GM19025 (cell line): ENCODE measurements at regions not wholly inside any gene's neighbourhood (a gene's known extent, or its start where the extent isn't known, plus 50 kb on each side); places are given as distances from the start of the nearest gene placed in this dataset.
"Not testable (repeated sequence)": the region's sequence is repeated elsewhere in the genome, so short reads cannot be mapped to it uniquely, and the experiment has no call there.

Source experiments
- ATAC-seq: cut with Tn5 transposase; IDR thresholded peaks from one replicate; pipeline ENCODE4 v1.9.1; 2021; ENCODE audit warnings: mild to moderate bottlenecking, low read depth, moderate library complexity; ENCODE audit not compliant: unreplicated experiment

GRCh38 chr6:63440057-63440456 lies 120.3 kb upstream of the LGSN start:
- no peak for ATAC-seq

GRCh38 chr6:63440594-63440993 lies 120.8 kb upstream of the LGSN start:
- no peak for ATAC-seq

- ATAC-seq: no peak
Observed at GRCh38 chr6:63441266-63441956, 121.6 kb upstream of the LGSN start.

GRCh38 chr6:63442870-63443269 lies 123.1 kb upstream of the LGSN start:
- no peak for ATAC-seq

- no peak for ATAC-seq
Observed at GRCh38 chr6:63444768-63445167, 125.0 kb upstream of the LGSN start.

- ATAC-seq: no peak
Observed at GRCh38 chr6:63446405-63446804, 125.9 kb upstream of the LOC128125822 start.

- ATAC-seq: no peak
Observed at GRCh38 chr6:63447134-63447533, 125.1 kb upstream of the LOC128125822 start.

GRCh38 chr6:63448229-63448628 lies 124.1 kb upstream of the LOC128125822 start:
- no peak for ATAC-seq

GRCh38 chr6:63449714-63450113 lies 122.6 kb upstream of the LOC128125822 start:
- ATAC-seq: no peak

DNA sequence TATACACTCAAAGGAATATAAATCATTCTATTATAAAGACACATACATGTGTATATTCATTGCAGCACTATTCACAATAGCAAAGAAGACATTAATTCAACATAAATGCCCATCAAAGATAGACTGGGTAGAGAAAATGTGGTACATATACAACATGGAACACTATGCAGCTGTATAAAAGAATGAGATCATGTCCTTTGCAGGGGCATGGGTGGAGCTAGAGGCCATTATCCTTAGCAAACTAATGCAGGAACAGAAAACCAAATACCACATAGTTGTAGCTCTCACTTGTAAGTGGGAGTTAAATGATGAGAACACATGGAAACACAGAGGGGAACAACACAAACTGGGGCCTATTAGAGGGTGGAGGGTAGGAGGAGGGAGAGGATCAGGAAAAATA lies 121.0 kb upstream of the LOC128125822 start:
- no peak for ATAC-seq

GRCh38 chr6:63452125-63452524 lies 120.2 kb upstream of the LOC128125822 start:
- ATAC-seq: no peak

DNA sequence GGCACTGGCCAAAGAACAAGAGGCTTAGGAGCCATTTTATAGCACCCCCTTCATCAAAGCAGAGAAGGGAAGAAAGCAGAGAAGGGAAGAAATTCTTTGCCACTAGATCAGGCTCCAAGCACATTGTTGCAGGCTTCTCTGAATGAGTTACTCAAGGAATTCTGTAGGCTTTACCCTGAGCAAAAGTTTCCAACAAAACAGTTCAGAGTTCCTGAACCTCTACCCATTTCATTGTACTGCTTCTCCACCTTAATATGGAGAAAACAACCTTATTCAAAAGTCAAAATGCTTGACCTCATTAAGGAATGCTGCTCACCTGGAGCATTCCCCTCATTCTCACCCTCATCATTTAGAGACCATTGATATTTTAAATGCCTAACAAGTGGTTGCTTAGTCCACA lies 115.5 kb upstream of the LOC128125822 start:
- ATAC-seq: no peak

- peak; percentile 79 for ATAC-seq
Observed at GRCh38 chr6:63458480-63459115, 113.7 kb upstream of the LOC128125822 start.

DNA sequence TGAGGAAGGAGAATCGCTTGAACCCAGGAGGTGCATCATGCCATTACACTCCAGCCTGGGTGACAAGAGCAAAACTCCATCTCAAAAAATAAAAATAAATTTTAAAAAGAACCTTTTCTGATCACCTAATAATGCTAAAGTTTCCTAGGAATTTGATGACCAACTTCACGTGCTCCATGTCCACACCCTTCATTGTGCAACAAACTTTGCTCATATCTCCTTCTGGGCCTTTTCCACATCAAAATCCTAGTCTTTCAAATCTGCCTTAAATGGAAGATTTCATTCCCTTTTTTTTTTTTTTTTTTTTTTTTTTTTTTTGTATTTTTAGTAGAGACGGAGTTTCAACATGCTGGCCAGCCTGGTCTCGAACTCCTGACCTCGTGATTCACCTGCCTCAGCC lies 112.5 kb upstream of the LOC128125822 start:
- no peak for ATAC-seq

DNA sequence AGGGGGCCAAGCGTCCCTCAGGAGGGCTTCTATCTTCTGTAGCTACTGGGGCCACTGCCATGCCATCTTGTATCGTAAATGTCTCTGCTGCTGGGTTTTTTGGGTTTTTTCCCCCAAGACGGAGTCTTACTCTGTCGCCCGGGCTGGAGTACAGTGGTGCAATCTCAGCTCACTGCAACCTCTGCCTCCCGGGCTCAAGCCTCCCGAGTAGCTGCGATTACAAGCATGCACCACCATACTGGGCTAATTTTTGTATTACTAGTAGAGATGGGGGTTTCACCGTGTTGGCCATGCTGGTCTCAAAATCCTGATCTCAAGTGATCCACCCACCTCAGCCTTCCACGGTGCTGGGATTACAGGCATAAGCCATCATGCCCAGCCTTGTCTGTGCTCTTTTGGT lies 111.3 kb upstream of the LOC128125822 start:
- no peak for ATAC-seq

DNA sequence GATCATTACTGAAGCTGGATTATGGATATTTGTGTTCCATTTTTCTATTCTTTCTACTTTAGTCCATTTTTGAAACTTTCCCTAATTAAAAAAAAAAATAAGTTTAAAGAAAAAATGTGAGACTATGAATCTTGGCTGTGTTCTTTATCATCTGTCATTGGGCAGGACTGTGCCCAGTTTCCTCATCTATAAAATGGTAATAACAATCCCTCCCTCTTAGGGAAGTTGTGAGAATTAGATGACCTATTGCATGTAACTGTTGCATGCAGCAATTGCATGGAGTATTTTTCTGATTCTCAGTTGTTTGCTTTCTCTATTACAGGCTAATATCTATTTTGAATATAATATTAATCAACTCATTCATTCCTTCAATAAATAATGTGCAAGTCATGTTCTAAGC lies 108.2 kb upstream of the LOC128125822 start:
- ATAC-seq: no peak

- no peak for ATAC-seq
Observed at GRCh38 chr6:63465750-63466149, 106.5 kb upstream of the LOC128125822 start.

- no peak for ATAC-seq
Observed at GRCh38 chr6:63466242-63466733, 106.0 kb upstream of the LOC128125822 start.

- ATAC-seq: no peak
Observed at GRCh38 chr6:63467247-63467954, 104.9 kb upstream of the LOC128125822 start.

GRCh38 chr6:63471145-63471544 lies 101.1 kb upstream of the LOC128125822 start:
- ATAC-seq: not testable (repeated sequence)

GRCh38 chr6:63471654-63472053 lies 100.6 kb upstream of the LOC128125822 start:
- ATAC-seq: no peak

- ATAC-seq: no peak
Observed at GRCh38 chr6:63475707-63476106, 96.6 kb upstream of the LOC128125822 start.
